ENCODE measurements at regions not wholly inside any gene's neighbourhood (a gene's known extent, or its start where the extent isn't known, plus 50 kb on each side); places are given as distances from the start of the nearest gene placed in this dataset.

- ChIA-PET CTCF (no interaction called here), POLR2A (no interaction called here)
- TF ChIP-seq ARNT (IDR thresholded peaks at IDR 0.05), result no peak
- no peak for TF ChIP-seq HDGF (IDR thresholded peaks at IDR 0.05; ENCODE audit: borderline replicate concordance)
- TF ChIP-seq FOXK2 (IDR thresholded peaks at IDR 0.05), result no peak
- DNase-seq (ENCODE audit: extremely low spot score), result no peak
These were observed 465.7 kb downstream of the NOVA1 start for GRCh38 chr14:26132061-26132645.

- ChIA-PET POLR2A (no interaction called here), CTCF (no interaction called here)
- TF ChIP-seq SUZ12 (IDR thresholded peaks at IDR 0.05) (no peak), FOXK2 (IDR thresholded peaks at IDR 0.05) (no peak), ARNT (IDR thresholded peaks at IDR 0.05) (no peak), SP1 (IDR thresholded peaks at IDR 0.05) (no peak), NFRKB (IDR thresholded peaks at IDR 0.05) (no peak), FOXM1 (IDR thresholded peaks at IDR 0.05; ENCODE audit: borderline replicate concordance) (no peak), FOXA1 (IDR thresholded peaks at IDR 0.05) (no peak), CTBP1 (IDR thresholded peaks at IDR 0.05; ENCODE audit: borderline replicate concordance) (no peak), TARDBP (IDR thresholded peaks at IDR 0.05) (no peak), LEF1 (IDR thresholded peaks at IDR 0.05; ENCODE audit: borderline replicate concordance) (no peak), HDGF (IDR thresholded peaks at IDR 0.05; ENCODE audit: borderline replicate concordance) (no peak), L3MBTL2 (conservative IDR thresholded peaks at IDR 0.05) (no peak), ZNF384 (IDR thresholded peaks at IDR 0.05) (no peak), ELF4 (IDR thresholded peaks at IDR 0.05) (no peak), PKNOX1 (IDR thresholded peaks at IDR 0.05) (no peak)
- DNase-seq (ENCODE audit: extremely low spot score), result no peak
These were observed 467.1 kb downstream of the NOVA1 start for GRCh38 chr14:26130690-26131089.

- CTCF ChIA-PET, result no interaction called here
- TF ChIP-seq ARNT (IDR thresholded peaks at IDR 0.05) (no peak), BHLHE40 (IDR thresholded peaks at IDR 0.05; ENCODE audit: borderline replicate concordance) (no peak), HDGF (IDR thresholded peaks at IDR 0.05; ENCODE audit: borderline replicate concordance) (no peak), NFRKB (IDR thresholded peaks at IDR 0.05) (no peak), ZNF384 (IDR thresholded peaks at IDR 0.05) (no peak), LEF1 (IDR thresholded peaks at IDR 0.05; ENCODE audit: borderline replicate concordance) (no peak), ELF4 (IDR thresholded peaks at IDR 0.05) (no peak), SP1 (IDR thresholded peaks at IDR 0.05) (no peak)
- no peak for DNase-seq (ENCODE audit: extremely low spot score)
- POLR2A ChIA-PET, result no interaction called here
These were observed 468.7 kb downstream of the NOVA1 start for GRCh38 chr14:26128931-26129671.

GRCh38 chr14:26124896-26125438, 472.9 kb downstream of the NOVA1 start:
- CTCF ChIA-PET, result interaction anchor here (0.7 kb wide), 1 partner anchor 277 kb away, joined by 3 read pairs; no protein-coding TSS in a partner anchor
- DNase-seq (ENCODE audit: extremely low spot score), result no peak
- TF ChIP-seq FOXA1 (IDR thresholded peaks at IDR 0.05) (peak; percentile 70), ZNF384 (IDR thresholded peaks at IDR 0.05) (no peak), BHLHE40 (IDR thresholded peaks at IDR 0.05; ENCODE audit: borderline replicate concordance) (no peak), SP1 (IDR thresholded peaks at IDR 0.05) (no peak), PKNOX1 (IDR thresholded peaks at IDR 0.05) (peak; percentile 74), ARNT (IDR thresholded peaks at IDR 0.05) (no peak), TARDBP (IDR thresholded peaks at IDR 0.05) (no peak), FOXM1 (IDR thresholded peaks at IDR 0.05; ENCODE audit: borderline replicate concordance) (no peak), SUZ12 (IDR thresholded peaks at IDR 0.05) (no peak), NFRKB (IDR thresholded peaks at IDR 0.05) (no peak), LEF1 (IDR thresholded peaks at IDR 0.05; ENCODE audit: borderline replicate concordance) (no peak), CTBP1 (IDR thresholded peaks at IDR 0.05; ENCODE audit: borderline replicate concordance) (peak; percentile 90), ELF4 (IDR thresholded peaks at IDR 0.05) (no peak), FOXK2 (IDR thresholded peaks at IDR 0.05) (no peak), L3MBTL2 (conservative IDR thresholded peaks at IDR 0.05) (no peak), HDGF (IDR thresholded peaks at IDR 0.05; ENCODE audit: borderline replicate concordance) (no peak)
- POLR2A ChIA-PET, result no interaction called here

GRCh38 chr14:26123459-26123858, 474.4 kb downstream of the NOVA1 start:
- CTCF ChIA-PET, result no interaction called here
- DNase-seq (ENCODE audit: extremely low spot score), result no peak
- TF ChIP-seq NFRKB (IDR thresholded peaks at IDR 0.05), result no peak
- no peak for TF ChIP-seq FOXK2 (IDR thresholded peaks at IDR 0.05)
- TF ChIP-seq LEF1 (IDR thresholded peaks at IDR 0.05; ENCODE audit: borderline replicate concordance), result no peak
- no peak for TF ChIP-seq ARNT (IDR thresholded peaks at IDR 0.05)
- no peak for TF ChIP-seq L3MBTL2 (conservative IDR thresholded peaks at IDR 0.05)
- no peak for TF ChIP-seq FOXA1 (IDR thresholded peaks at IDR 0.05)
- no peak for TF ChIP-seq SUZ12 (IDR thresholded peaks at IDR 0.05)
- TF ChIP-seq ELF4 (IDR thresholded peaks at IDR 0.05), result no peak
- no peak for TF ChIP-seq ZNF384 (IDR thresholded peaks at IDR 0.05)
- TF ChIP-seq BHLHE40 (IDR thresholded peaks at IDR 0.05; ENCODE audit: borderline replicate concordance), result no peak
- TF ChIP-seq CTBP1 (IDR thresholded peaks at IDR 0.05; ENCODE audit: borderline replicate concordance), result no peak
- no peak for TF ChIP-seq PKNOX1 (IDR thresholded peaks at IDR 0.05)
- no peak for TF ChIP-seq SP1 (IDR thresholded peaks at IDR 0.05)
- POLR2A ChIA-PET, result no interaction called here

GRCh38 chr14:26121181-26121580, 476.7 kb downstream of the NOVA1 start:
- DNase-seq (ENCODE audit: extremely low spot score), result no peak
- ChIA-PET CTCF (interaction anchor here (0.6 kb wide), 1 partner anchor 39 kb away, joined by 4 read pairs; no protein-coding TSS in a partner anchor), POLR2A (no interaction called here)
- TF ChIP-seq CTBP1 (IDR thresholded peaks at IDR 0.05; ENCODE audit: borderline replicate concordance) (no peak), PKNOX1 (IDR thresholded peaks at IDR 0.05) (no peak), L3MBTL2 (conservative IDR thresholded peaks at IDR 0.05) (no peak), LEF1 (IDR thresholded peaks at IDR 0.05; ENCODE audit: borderline replicate concordance) (no peak), BHLHE40 (IDR thresholded peaks at IDR 0.05; ENCODE audit: borderline replicate concordance) (no peak), ELF4 (IDR thresholded peaks at IDR 0.05) (no peak), FOXK2 (IDR thresholded peaks at IDR 0.05) (no peak), ARNT (IDR thresholded peaks at IDR 0.05) (no peak), HDGF (IDR thresholded peaks at IDR 0.05; ENCODE audit: borderline replicate concordance) (no peak), SP1 (IDR thresholded peaks at IDR 0.05) (no peak), FOXM1 (IDR thresholded peaks at IDR 0.05; ENCODE audit: borderline replicate concordance) (no peak), SUZ12 (IDR thresholded peaks at IDR 0.05) (no peak), TARDBP (IDR thresholded peaks at IDR 0.05) (no peak), NFRKB (IDR thresholded peaks at IDR 0.05) (no peak), FOXA1 (IDR thresholded peaks at IDR 0.05) (no peak), ZNF384 (IDR thresholded peaks at IDR 0.05) (no peak)

All from HEK293T (cell line).